Activated CD8-positive, alpha-beta memory T cell treated with anti-CD3 and anti-CD28 coated beads for 24 hours (primary cell): ENCODE measurements at regions not wholly inside any gene's neighbourhood (a gene's known extent, or its start where the extent isn't known, plus 50 kb on each side); places are given as distances from the start of the nearest gene placed in this dataset.
"Not testable (repeated sequence)": the region's sequence is repeated elsewhere in the genome, so short reads cannot be mapped to it uniquely, and the experiment has no call there.

Experiments used
- DNase-seq: peaks from one replicate; pipeline ENCODE4 v3.0.0-alpha.2; 2020

DNA sequence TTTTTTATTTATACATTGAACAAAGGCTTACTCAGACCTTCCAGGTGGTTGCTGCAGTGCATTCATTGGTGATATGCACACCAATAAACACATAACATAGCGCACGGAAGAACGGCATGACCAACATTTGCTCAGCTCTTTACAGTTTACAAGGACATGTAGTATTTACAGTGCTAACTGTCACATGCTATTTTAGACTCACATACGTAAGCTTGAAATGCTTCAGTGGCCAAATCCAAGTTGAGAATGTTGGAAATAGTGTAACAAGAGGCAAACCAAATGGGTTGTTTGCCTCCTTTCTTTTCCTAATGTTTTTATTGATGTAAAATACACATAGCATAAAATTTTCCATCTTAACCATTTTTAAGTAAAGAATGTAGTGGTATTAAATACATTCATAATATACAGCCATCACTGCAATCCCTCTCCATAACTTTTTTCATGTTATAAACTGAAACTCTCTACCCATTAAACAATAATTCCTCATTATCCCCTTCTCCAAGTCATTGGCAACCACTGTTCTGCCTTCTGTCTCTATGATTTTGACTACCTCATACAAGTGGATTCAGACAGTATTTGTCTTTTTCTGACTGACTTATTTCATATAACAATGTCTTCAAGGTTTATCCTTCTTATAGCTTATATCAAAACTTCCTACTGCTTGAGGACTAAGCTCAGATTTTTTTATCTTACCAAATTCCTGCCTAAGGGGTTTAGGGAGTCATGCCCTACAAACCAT is 1722.9 kb upstream of the AGA start:
- no peak for DNase-seq

- no peak for DNase-seq
Measured at GRCh38 chr4:179165862-179166261, 1723.6 kb upstream of the AGA start.

- DNase-seq: not testable (repeated sequence)
Measured at GRCh38 chr4:179170308-179170707, 1728.1 kb upstream of the AGA start.

DNA sequence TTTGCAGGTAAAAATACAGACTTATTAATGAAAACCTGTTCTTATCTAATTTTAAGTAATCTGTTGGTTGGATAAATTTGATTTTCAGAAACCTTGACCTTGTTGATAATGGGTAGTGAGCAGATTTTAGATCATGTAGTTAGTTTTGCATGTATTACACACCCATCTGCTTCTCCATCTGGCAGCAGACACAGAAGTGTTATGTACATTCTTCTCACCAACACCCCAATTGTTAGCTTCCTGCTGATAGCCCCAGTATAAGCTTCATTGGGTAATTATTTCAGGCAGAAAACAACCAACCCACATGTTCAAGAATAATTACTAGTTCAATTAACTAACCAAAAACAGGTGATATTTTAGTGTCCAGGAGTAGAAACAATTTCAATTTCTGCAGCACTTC is 1740.5 kb upstream of the AGA start:
- no peak for DNase-seq

- DNase-seq: no peak
Measured at GRCh38 chr4:179195887-179196286, 1753.7 kb upstream of the AGA start.

GRCh38 chr4:179196511-179196910 is 1754.3 kb upstream of the AGA start:
- DNase-seq: no peak

DNA sequence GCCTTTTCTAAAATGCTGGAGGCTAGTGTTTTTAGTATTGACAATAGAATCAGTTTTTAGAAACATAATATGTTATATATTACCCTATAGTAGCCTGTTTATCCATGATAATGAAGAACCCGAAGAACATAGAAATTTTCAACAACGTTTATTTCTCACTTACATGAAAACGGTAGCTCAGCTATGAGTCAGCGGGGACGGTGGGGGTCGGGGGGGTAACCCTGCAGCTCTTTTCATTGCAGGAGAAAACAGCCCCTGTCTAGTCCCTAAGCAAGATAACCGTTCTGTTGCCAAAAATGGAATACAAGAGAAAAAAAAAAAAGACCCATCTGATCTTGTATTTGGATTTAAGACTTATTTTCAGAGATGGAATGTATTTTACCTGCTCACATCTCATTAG is 1758.4 kb upstream of the AGA start:
- DNase-seq: no peak

- no peak for DNase-seq
Measured at GRCh38 chr4:179225594-179225993, 1783.4 kb upstream of the AGA start.

- no peak for DNase-seq
Measured at GRCh38 chr4:179248821-179249220, 1806.6 kb upstream of the AGA start.

GRCh38 chr4:179268791-179269190 is 1826.6 kb upstream of the AGA start:
- DNase-seq: no peak

GRCh38 chr4:179272282-179272681 is 1830.0 kb upstream of the AGA start:
- DNase-seq: no peak

DNA sequence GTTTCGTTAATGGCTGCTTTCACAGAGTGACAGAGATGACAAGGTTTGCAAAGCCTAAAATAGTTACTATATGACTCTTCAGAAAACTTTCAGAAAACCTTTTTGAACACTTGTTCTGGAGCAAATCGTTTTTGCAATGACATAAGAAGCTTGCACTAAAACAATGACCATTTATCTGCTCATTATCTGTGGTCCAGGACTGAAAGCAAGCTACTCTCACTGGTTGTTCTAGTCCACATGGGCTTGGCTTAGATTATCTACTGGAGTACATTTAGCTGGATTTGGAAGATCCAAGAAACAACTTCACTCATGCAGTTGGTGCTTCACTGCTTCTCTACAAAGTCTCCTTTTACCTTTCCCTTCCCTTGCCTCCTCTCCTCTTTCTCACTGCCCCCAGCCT is 1836.4 kb upstream of the AGA start:
- no peak for DNase-seq

GRCh38 chr4:179285696-179286095 is 1843.5 kb upstream of the AGA start:
- no peak for DNase-seq

- no peak for DNase-seq
Measured at GRCh38 chr4:179291657-179292056, 1849.4 kb upstream of the AGA start.

DNA sequence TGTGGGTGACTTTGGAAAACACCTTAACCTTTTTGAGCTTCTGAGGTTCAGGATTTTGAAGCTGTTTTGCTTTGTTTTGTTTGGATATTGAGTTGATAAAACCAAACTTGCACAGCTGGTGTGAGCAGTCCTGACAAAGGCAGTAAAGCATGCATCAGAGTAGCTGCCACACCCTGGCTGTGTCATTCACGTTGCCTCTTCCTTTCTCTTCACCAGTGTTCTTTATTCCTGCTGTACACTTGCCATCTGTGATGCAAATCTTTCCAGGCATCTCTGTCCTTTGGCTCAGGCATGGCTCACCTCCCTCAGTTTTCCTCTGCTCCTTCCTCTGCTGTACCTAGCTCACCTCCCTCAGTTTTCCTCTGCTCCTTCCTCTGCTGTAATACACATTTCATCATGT is 1850.2 kb upstream of the AGA start:
- no peak for DNase-seq

DNA sequence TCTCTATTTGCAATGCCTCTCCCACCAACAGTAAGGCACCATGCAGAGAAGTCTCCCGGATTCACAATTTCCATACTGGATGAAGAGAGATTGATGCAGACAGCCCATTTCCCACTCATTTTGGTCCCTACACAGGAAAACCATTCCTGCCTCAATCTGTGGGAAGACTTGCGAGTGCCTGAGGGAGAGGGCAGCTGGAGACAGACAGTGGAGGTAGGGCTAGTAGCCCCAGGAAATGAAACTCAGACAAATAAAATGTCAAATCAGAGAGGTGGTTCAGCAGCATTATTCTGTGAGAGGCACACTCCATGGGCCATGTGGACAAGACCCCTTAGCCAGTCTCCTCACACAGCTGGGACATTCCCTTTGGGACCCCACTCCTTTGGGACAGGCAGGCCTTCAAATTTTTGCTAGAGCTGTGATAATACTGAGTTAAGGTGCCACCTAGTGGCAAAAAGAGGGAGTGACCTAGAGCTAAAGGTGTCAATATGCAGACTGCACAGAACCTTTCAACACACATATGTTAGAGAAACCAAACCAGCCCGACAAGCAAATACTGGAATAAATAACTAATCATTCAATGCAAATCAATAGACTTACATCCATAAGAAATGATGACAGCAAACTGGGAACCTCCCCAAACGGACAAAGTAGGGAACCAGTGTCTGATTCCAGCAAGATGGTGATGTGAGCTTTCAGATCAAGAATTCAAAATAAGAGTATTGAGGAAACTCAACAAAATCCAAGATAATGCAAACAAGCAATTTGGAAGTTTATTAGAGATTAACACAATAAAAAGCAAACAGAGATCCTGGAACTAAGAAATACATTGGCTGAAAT is 1865.3 kb upstream of the AGA start:
- DNase-seq: no peak

DNA sequence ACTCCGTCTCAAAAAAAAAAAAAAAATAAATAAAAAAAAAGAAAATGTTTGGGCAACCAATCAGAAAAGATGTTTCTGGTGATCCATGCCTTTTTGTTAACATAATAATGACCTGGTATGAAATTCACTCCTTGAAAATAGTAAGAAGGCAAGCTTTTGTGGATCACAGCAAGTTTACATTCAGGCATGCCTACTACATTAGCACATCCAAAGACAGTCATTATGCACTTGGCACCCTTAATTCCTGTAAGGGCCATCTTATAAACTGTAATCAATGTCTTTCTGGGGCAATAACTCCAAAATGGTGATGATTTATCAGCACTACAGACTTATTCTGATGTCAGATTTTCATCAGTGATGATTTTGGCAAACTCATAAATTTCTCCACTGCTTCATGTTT is 1871.6 kb upstream of the AGA start:
- no peak for DNase-seq

DNA sequence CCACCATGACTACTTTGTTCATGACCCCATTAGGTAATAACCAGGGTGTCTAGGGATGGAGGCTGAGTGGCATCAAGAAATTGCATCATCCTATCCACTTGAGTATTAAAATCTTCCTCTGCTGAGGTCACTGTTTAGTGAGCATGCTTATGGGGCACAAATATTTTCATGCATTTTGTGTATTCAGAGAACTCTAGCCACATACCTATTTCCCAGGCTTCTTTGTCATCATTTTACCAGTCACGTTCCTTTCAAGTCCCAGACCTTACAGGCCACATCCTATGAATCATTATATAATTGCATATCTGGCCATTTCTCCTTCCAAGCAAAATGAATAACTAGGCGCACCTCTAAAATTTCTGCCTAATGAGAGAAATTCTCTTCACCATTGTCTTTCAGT is 1882.9 kb upstream of the AGA start:
- DNase-seq: no peak

- DNase-seq: no peak
Measured at GRCh38 chr4:179328627-179329026, 1886.4 kb upstream of the AGA start.

GRCh38 chr4:179331362-179331761 is 1889.1 kb upstream of the AGA start:
- DNase-seq: no peak

GRCh38 chr4:179344861-179345260 is 1902.6 kb upstream of the AGA start:
- no peak for DNase-seq

DNA sequence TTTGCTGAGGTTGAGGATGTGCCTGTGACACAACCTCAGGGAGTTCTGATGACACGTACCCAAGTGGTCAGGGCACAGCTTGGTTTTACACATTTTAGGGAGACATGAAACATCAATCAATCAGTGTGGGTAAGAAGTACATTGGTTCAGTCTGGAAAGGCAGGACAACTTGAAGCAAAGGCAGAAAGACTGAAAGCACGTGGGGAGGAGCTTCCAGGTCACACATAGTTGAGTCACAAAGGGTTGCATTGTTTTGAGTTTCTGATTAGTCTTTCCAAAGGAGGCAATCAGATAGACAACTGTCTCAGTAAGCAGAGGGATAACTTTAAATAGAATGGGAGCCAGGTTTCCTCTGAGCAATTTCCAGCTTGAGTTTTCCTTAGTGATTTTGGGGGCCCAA is 1910.0 kb upstream of the AGA start:
- DNase-seq: no peak

DNA sequence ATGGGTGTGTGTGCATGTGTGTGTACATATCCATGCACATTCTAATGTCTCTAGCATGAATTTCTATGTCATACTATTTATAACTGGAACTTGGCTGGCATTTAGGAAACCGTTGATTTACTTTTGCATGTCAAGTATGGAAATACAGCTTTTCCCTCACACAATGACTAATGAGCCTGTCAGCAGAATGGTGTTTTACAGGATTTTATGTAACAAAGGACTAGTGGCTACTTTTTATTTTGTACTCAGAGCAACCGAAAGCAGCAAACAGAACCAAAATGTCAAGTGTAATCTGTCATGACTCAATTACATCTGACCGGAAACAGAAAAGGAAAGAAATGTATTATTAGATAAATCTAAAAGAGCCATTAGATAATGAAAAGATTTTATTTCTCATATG is 1911.5 kb upstream of the AGA start:
- no peak for DNase-seq

- DNase-seq: no peak
Measured at GRCh38 chr4:179361978-179362486, 1919.8 kb upstream of the AGA start.
